ENCODE measurements at regions not wholly inside any gene's neighbourhood (a gene's known extent, or its start where the extent isn't known, plus 50 kb on each side); places are given as distances from the start of the nearest gene placed in this dataset.
"Not testable (repeated sequence)": the region's sequence is repeated elsewhere in the genome, so short reads cannot be mapped to it uniquely, and the experiment has no call there.

- no peak for TF ChIP-seq CTCF (IDR thresholded peaks at IDR 0.05; ENCODE audit: extremely low read depth, missing control alignments)
- no peak for DNase-seq (ENCODE audit: low spot score)
These were observed 358.1 kb downstream of the ADGRD1 start for GRCh38 chr12:131311764-131312163.

- not testable (repeated sequence) for DNase-seq (ENCODE audit: low spot score)
These were observed 358.7 kb downstream of the ADGRD1 start for GRCh38 chr12:131312382-131312781.

GRCh38 chr12:131312793-131313545, 359.3 kb downstream of the ADGRD1 start:
- no peak for DNase-seq (ENCODE audit: low spot score)
- no peak for TF ChIP-seq CTCF (IDR thresholded peaks at IDR 0.05; ENCODE audit: extremely low read depth, missing control alignments)

GRCh38 chr12:131313635-131314034, 359.9 kb downstream of the ADGRD1 start:
- no peak for DNase-seq (ENCODE audit: low spot score)

GRCh38 chr12:131314524-131315090, 360.9 kb downstream of the ADGRD1 start:
- no peak for TF ChIP-seq CTCF (IDR thresholded peaks at IDR 0.05; ENCODE audit: extremely low read depth, missing control alignments)
- no peak for DNase-seq (ENCODE audit: low spot score)

More at GRCh38 chr12:131313635-131314034, 359.9 kb downstream of the ADGRD1 start:
- TF ChIP-seq CTCF (IDR thresholded peaks at IDR 0.05; ENCODE audit: extremely low read depth, missing control alignments): no peak

GRCh38 chr12:131315601-131316000, 361.9 kb downstream of the ADGRD1 start:
- DNase-seq (ENCODE audit: low spot score): no peak
- no peak for TF ChIP-seq CTCF (IDR thresholded peaks at IDR 0.05; ENCODE audit: extremely low read depth, missing control alignments)

- no peak for DNase-seq (ENCODE audit: low spot score)
- TF ChIP-seq CTCF (IDR thresholded peaks at IDR 0.05; ENCODE audit: extremely low read depth, missing control alignments): no peak
These were observed 362.7 kb downstream of the ADGRD1 start for GRCh38 chr12:131316388-131316787.

Data from GM20000 (cell line).